Ascending aorta (tissue), 2 donors: ENCODE measurements at regions not wholly inside any gene's neighbourhood (a gene's known extent, or its start where the extent isn't known, plus 50 kb on each side); places are given as distances from the start of the nearest gene placed in this dataset.

Source experiments
- DNase-seq, 2 donors: peaks; one replicate each; pipeline ENCODE4 v3.0.0-alpha.2; 2019; ENCODE audit warnings: low spot score in 2 of 2
- H3K27ac ChIP-seq, 2 donors: fragments of 200-600 bp; sonication (generic); one replicate each; pipeline ENCODE4 v1.5.1; 2016 to 2017; ENCODE audit warnings: mild to moderate bottlenecking in 1 of 2
- H3K27me3 ChIP-seq: fragments of 200-600 bp; sonication (generic); one replicate; pipeline ENCODE4 v1.5.1; 2017
- H3K36me3 ChIP-seq, 2 donors: fragments of 200-600 bp; sonication (generic); one replicate each; pipeline ENCODE4 v1.5.1; 2016
- H3K4me1 ChIP-seq, 2 donors: fragments of 200-600 bp; sonication (generic); one replicate each; pipeline ENCODE4 v1.5.1; 2016 to 2017; ENCODE audit warnings: mild to moderate bottlenecking in 1 of 2
- H3K4me3 ChIP-seq, 2 donors: fragments of 200-600 bp; sonication (generic); one replicate each; pipeline ENCODE4 v1.5.1; 2016 to 2017; ENCODE audit warnings: mild to moderate bottlenecking in 1 of 2
- H3K9me3 ChIP-seq, 2 donors: fragments of 200-600 bp; sonication (generic); one replicate each; pipeline ENCODE4 v1.5.1; 2016
- CTCF ChIP-seq, 3 experiments: fragments of 200-600 bp in 2 of 3; fragments of 450-650 bp in 1 of 3; sonication (generic) in 2 of 3; IDR thresholded peaks; one replicate each; pipeline ENCODE4 v1.5.1; 2016 to 2019; ENCODE audit warnings: antibody characterized with exemption in 3 of 3, mild to moderate bottlenecking in 1 of 3, moderate library complexity in 1 of 3
- intact Hi-C: fragments of 100-400 bp; cut with DNase I; formaldehyde crosslinking; loops from one replicate; pipeline ENCODE4 v1.15.1; 2023

- Histone ChIP-seq H3K4me1 (peaks cover 0 to 10% of the 10 kb centered on the region in 2 donors), H3K27me3 (no peaks in the 10 kb centered on the region), H3K36me3 (no peaks in the 10 kb centered on the region), H3K27ac (peak overlapping the region; percentile 38 to 57), H3K9me3 (no peaks in the 10 kb centered on the region), H3K4me3 (no peak overlapping the region)
- DNase-seq = no peak
- no peak for TF ChIP-seq CTCF (IDR thresholded peaks at IDR 0.05)
- intact Hi-C loops = loop anchor here (5.0 kb wide), 1 partner anchor 51 kb away; no protein-coding TSS in a partner anchor
Observed at GRCh38 chr2:226611196-226611943, 188.2 kb downstream of the IRS1 start.

GRCh38 chr2:226609366-226609765, 190.3 kb downstream of the IRS1 start:
- H3K27me3 ChIP-seq = no peaks in the 10 kb centered on the region
- peaks cover 0 to 10% of the 10 kb centered on the region in 2 donors for H3K4me1 ChIP-seq
- intact Hi-C loops = no loop called here
- no peak overlapping the region for H3K27ac ChIP-seq
- H3K9me3 ChIP-seq = no peaks in the 10 kb centered on the region
- DNase-seq = no peak
- TF ChIP-seq CTCF (IDR thresholded peaks at IDR 0.05) = no peak
- no peak overlapping the region for H3K4me3 ChIP-seq
- H3K36me3 ChIP-seq = no peaks in the 10 kb centered on the region

GRCh38 chr2:226608451-226608850, 191.2 kb downstream of the IRS1 start:
- H3K9me3 ChIP-seq = no peaks in the 10 kb centered on the region
- H3K4me1 ChIP-seq = peaks cover 0 to 10% of the 10 kb centered on the region in 2 donors
- no peak overlapping the region for H3K4me3 ChIP-seq
- no peak for DNase-seq
- H3K36me3 ChIP-seq = no peaks in the 10 kb centered on the region
- no peaks in the 10 kb centered on the region for H3K27me3 ChIP-seq
- no peak overlapping the region for H3K27ac ChIP-seq
- no peak for TF ChIP-seq CTCF (IDR thresholded peaks at IDR 0.05)
- intact Hi-C loops = no loop called here

GRCh38 chr2:226607379-226607778, 192.2 kb downstream of the IRS1 start:
- Histone ChIP-seq H3K4me1 (peaks cover 0 to 8% of the 10 kb centered on the region in 2 donors), H3K9me3 (no peaks in the 10 kb centered on the region), H3K27me3 (no peaks in the 10 kb centered on the region), H3K27ac (no peak overlapping the region), H3K36me3 (no peaks in the 10 kb centered on the region), H3K4me3 (no peak overlapping the region)
- no peak for DNase-seq
- intact Hi-C loops = no loop called here
- no peak for TF ChIP-seq CTCF (IDR thresholded peaks at IDR 0.05)

- H3K27ac ChIP-seq = no peak overlapping the region
- H3K4me3 ChIP-seq = no peak overlapping the region
- intact Hi-C loops = no loop called here
Observed at GRCh38 chr2:226605642-226606041, 194.0 kb downstream of the IRS1 start.

More at GRCh38 chr2:226605642-226606041, 194.0 kb downstream of the IRS1 start:
- no peaks in the 10 kb centered on the region for H3K36me3 ChIP-seq
- no peaks in the 10 kb centered on the region for H3K9me3 ChIP-seq
- no peaks in the 10 kb centered on the region for H3K27me3 ChIP-seq
- TF ChIP-seq CTCF (IDR thresholded peaks at IDR 0.05) = no peak
- no peaks in the 10 kb centered on the region for H3K4me1 ChIP-seq
- no peak for DNase-seq
